Chondrocyte (in vitro differentiated cells): ENCODE measurements at regions not wholly inside any gene's neighbourhood (a gene's known extent, or its start where the extent isn't known, plus 50 kb on each side); places are given as distances from the start of the nearest gene placed in this dataset.

Experiments used
- DNase-seq: peaks from one replicate; pipeline ENCODE4 v3.0.0; 2021; ENCODE audit warnings: mixed read lengths, low spot score
- H3K27ac Mint-ChIP-seq: one replicate; pipeline ENCODE4 v1.8.0; 2021; ENCODE audit warnings: mild to moderate bottlenecking, moderate library complexity, mixed read lengths; ENCODE audit not compliant: unreplicated experiment
- H3K27me3 Mint-ChIP-seq: 2 replicates; pipeline ENCODE4 v1.8.0; 2021; ENCODE audit warnings: low read depth, mixed read lengths
- H3K36me3 Mint-ChIP-seq: 2 replicates; pipeline ENCODE4 v1.8.0; 2021; ENCODE audit warnings: low read depth, mixed read lengths
- H3K4me1 Mint-ChIP-seq: 2 replicates; pipeline ENCODE4 v1.8.0; 2021; ENCODE audit warnings: low read depth, mild to moderate bottlenecking, mixed read lengths
- H3K4me3 Mint-ChIP-seq: one replicate; pipeline ENCODE4 v1.8.0; 2021; ENCODE audit warnings: mild to moderate bottlenecking, moderate library complexity, mixed read lengths; ENCODE audit not compliant: unreplicated experiment
- H3K9me3 Mint-ChIP-seq: 2 replicates; pipeline ENCODE4 v1.8.0; 2021; ENCODE audit warnings: low read depth, mixed read lengths
- TF ChIP-seq, protein P1 (sequence below): fragments of 200-600 bp; sonication (generic); IDR thresholded peaks from 2 replicates; pipeline ENCODE4 v1.5.0; 2021; ENCODE audit warnings: antibody characterized with exemption, mild to moderate bottlenecking, moderate library complexity

DNA sequence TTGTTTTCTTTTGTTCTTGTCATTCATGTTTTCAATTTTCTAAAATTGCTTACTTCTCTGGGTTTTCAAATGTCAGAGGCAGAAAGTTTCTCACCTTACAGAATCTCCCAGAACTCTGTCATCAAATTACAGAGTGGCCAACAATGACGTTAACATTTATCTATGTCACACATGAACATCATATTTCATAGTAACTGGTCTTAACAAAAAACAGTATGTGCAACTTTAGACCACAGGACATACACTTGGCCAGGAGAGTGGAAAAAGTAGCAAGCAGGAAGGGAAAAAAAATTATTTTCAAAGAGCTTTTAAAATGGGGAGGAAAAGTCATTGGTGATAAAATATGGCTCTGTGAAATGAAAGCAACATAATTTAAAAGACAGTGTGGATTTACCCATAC lies 426.5 kb downstream of the MED13L start:
- no peak overlapping the region for H3K27ac Mint-ChIP-seq
- peaks cover 10% of the 10 kb centered on the region for H3K9me3 Mint-ChIP-seq
- H3K27me3 Mint-ChIP-seq, result peaks cover 10% of the 10 kb centered on the region
- H3K4me1 Mint-ChIP-seq, result no peaks in the 10 kb centered on the region
- H3K4me3 Mint-ChIP-seq, result no peak overlapping the region
- TF ChIP-seq, protein P1, sequence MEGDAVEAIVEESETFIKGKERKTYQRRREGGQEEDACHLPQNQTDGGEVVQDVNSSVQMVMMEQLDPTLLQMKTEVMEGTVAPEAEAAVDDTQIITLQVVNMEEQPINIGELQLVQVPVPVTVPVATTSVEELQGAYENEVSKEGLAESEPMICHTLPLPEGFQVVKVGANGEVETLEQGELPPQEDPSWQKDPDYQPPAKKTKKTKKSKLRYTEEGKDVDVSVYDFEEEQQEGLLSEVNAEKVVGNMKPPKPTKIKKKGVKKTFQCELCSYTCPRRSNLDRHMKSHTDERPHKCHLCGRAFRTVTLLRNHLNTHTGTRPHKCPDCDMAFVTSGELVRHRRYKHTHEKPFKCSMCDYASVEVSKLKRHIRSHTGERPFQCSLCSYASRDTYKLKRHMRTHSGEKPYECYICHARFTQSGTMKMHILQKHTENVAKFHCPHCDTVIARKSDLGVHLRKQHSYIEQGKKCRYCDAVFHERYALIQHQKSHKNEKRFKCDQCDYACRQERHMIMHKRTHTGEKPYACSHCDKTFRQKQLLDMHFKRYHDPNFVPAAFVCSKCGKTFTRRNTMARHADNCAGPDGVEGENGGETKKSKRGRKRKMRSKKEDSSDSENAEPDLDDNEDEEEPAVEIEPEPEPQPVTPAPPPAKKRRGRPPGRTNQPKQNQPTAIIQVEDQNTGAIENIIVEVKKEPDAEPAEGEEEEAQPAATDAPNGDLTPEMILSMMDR, result no peak
- no peaks in the 10 kb centered on the region for H3K36me3 Mint-ChIP-seq
- no peak for DNase-seq

DNA sequence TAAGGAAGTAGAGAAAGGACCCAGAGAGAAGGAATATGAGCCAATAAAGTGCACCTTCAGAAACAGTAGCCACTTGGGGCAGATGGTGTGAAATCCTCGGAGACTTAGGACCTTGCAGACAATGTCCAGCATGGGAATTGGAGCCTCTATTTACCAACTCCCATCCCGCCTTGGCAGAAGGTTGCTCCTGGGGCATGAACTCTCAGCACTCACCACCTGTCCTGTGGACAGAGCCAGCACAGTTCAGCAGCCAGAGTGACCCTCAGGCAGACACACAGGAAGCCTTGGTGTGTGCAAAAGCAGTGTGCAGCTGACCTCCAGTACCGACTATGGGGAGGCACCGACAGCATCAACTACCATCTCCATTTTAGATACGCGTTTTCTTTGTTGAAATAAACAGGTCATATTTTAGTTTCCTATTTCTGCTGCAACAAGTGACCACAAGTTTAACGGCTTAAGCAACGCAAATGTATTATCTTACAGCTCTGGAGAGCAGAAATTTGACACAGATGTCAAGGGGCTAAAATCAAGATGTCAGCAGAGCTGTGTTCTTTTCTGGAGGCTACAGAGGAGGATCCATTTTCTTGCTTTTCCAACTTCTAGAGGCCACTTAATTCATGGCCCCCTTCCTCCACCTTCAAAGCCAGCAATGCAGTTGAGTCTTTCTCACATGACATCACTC lies 428.1 kb downstream of the MED13L start:
- peaks cover 10% of the 10 kb centered on the region for H3K9me3 Mint-ChIP-seq
- DNase-seq, result no peak
- no peaks in the 10 kb centered on the region for H3K36me3 Mint-ChIP-seq
- no peak overlapping the region for H3K27ac Mint-ChIP-seq
- TF ChIP-seq, protein P1, result no peak
- peaks cover 12% of the 10 kb centered on the region for H3K27me3 Mint-ChIP-seq
- no peak overlapping the region for H3K4me3 Mint-ChIP-seq
- H3K4me1 Mint-ChIP-seq, result no peaks in the 10 kb centered on the region

DNA sequence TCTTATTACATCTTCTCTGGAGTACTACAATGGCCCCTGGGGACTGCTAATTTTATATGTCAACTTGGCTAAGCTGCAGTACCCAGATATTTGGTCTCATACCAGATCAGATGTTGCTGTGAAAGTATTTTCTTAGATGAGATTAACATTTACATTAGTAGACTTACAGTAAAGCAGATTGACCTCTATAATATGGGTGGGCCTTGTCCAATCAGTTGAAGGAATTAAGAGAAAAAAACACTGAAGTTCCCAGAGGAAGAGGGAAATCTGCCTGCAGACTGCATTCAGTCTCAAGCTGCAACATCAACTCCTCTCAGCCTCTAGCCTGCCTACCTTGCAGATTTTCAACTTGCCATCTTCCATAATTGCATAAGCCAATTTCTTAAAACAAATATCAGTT lies 430.1 kb downstream of the MED13L start:
- no peak overlapping the region for H3K27ac Mint-ChIP-seq
- peaks cover 13% of the 10 kb centered on the region for H3K27me3 Mint-ChIP-seq
- peaks cover 10% of the 10 kb centered on the region for H3K9me3 Mint-ChIP-seq
- no peak for DNase-seq
- no peak overlapping the region for H3K4me3 Mint-ChIP-seq
- TF ChIP-seq, protein P1, result no peak
- no peaks in the 10 kb centered on the region for H3K36me3 Mint-ChIP-seq
- no peaks in the 10 kb centered on the region for H3K4me1 Mint-ChIP-seq

DNA sequence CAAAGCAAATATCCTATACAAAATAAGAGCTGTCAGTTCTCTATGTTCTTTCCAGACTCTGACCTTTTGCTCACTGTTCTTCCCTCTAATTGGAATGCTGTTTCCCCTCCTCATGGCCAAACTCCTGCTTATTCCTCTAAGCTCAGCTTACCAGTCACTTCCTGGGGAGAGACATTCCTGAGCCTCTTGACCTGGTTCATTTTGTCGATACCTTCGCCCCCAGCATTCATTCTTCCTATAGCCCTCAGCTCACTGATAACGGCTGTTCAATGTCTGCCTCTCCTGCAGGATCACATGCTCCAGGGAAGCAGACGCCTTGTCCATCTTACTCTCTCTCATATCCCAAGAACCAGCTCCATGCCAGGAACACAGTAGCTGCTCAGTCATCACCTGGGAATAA lies 431.0 kb downstream of the MED13L start:
- Mint-ChIP-seq H3K27me3 (peaks cover 12% of the 10 kb centered on the region), H3K9me3 (peaks cover 10% of the 10 kb centered on the region), H3K27ac (no peak overlapping the region), H3K36me3 (no peaks in the 10 kb centered on the region), H3K4me1 (no peaks in the 10 kb centered on the region), H3K4me3 (no peak overlapping the region)
- no peak for DNase-seq
- TF ChIP-seq, protein P1, result no peak

DNA sequence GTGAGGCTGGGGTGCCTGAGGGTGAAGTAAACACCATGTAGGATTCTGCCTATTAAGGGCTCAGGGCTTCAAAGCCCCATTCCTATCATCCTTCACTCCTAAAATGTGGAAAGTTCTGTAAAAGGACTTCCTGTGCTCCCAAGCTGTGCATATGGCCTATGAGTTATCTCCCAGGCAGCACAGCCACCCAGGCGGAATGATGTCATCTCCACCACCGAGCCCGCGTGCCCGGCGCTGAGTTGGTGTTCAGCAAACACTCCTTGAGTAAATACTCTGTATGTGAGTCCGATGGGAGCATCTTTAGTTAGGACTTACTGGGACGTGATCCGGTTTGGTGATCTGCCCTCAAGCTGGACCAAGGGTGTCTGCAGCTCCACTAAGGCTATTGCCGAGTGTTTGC lies 437.3 kb downstream of the MED13L start:
- H3K27me3 Mint-ChIP-seq, result peaks cover 13% of the 10 kb centered on the region
- H3K27ac Mint-ChIP-seq, result no peak overlapping the region
- no peaks in the 10 kb centered on the region for H3K9me3 Mint-ChIP-seq
- H3K4me3 Mint-ChIP-seq, result no peak overlapping the region
- H3K36me3 Mint-ChIP-seq, result no peaks in the 10 kb centered on the region
- no peaks in the 10 kb centered on the region for H3K4me1 Mint-ChIP-seq
- DNase-seq, result no peak
- TF ChIP-seq, protein P1, result no peak
